HepG2 (cell line): ENCODE measurements at regions not wholly inside any gene's neighbourhood (a gene's known extent, or its start where the extent isn't known, plus 50 kb on each side); places are given as distances from the start of the nearest gene placed in this dataset.
A peak's percentile ranks its signal among the peaks of the same experiment; 100 is the strongest.

Experiments
- AHR ChIP-seq: IDR thresholded peaks from 2 replicates; pipeline ENCODE4 v1.6.1; 2018; ENCODE audit warnings: missing genetic modification reagents, missing compliant biosample characterization
- ATF1 ChIP-seq: IDR thresholded peaks from 2 replicates; pipeline ENCODE4 v1.6.1; 2016; ENCODE audit warnings: mild to moderate bottlenecking, control low read depth
- ATF5 ChIP-seq: sonication (generic); formaldehyde crosslinking; IDR thresholded peaks from 2 replicates; pipeline ENCODE4 v1.4.0; 2020; ENCODE audit warnings: mild to moderate bottlenecking, low read depth, missing genetic modification reagents
- CREM ChIP-seq, 2 experiments: sonication (generic) in 1 of 2; formaldehyde crosslinking in 1 of 2; IDR thresholded peaks; 2 replicates each; pipeline versions ENCODE4 v1.4.0 to v1.6.1; 2016 to 2020; ENCODE audit warnings: antibody characterized with exemption in 1 of 2, mild to moderate bottlenecking in 1 of 2, missing genetic modification reagents in 1 of 2
- DDIT3 ChIP-seq: sonication (generic); formaldehyde crosslinking; IDR thresholded peaks from 2 replicates; pipeline ENCODE4 v1.4.0; 2020; ENCODE audit warnings: mild to moderate bottlenecking, missing genetic modification reagents
- FOXO1 ChIP-seq: sonication (generic); formaldehyde crosslinking; IDR thresholded peaks from 2 replicates; pipeline ENCODE4 v1.4.0; 2020; ENCODE audit warnings: missing genetic modification reagents
- GLI4 ChIP-seq: sonication (generic); formaldehyde crosslinking; IDR thresholded peaks from 2 replicates; pipeline ENCODE4 v1.5.1; 2020; ENCODE audit warnings: missing genetic modification reagents, mild to moderate bottlenecking, moderate library complexity, borderline replicate concordance
- HOMEZ ChIP-seq: IDR thresholded peaks from 2 replicates; pipeline ENCODE4 v1.6.1; 2016; ENCODE audit warnings: low read depth
- ISL2 ChIP-seq: sonication (generic); formaldehyde crosslinking; IDR thresholded peaks from 2 replicates; pipeline ENCODE4 v1.5.0; 2020; ENCODE audit warnings: missing genetic modification reagents
- JUN ChIP-seq: sonication (generic); formaldehyde crosslinking; IDR thresholded peaks from 2 replicates; pipeline ENCODE4 v1.4.0; 2020; ENCODE audit warnings: mild to moderate bottlenecking, missing genetic modification reagents
- JUNB ChIP-seq: sonication (generic); formaldehyde crosslinking; IDR thresholded peaks from 2 replicates; pipeline ENCODE4 v1.8.0; 2022; ENCODE audit warnings: missing genetic modification reagents, mild to moderate bottlenecking, borderline replicate concordance
- KDM6A ChIP-seq: IDR thresholded peaks from 2 replicates; pipeline ENCODE4 v1.6.1; 2016; ENCODE audit warnings: low read depth
- KMT2A ChIP-seq: sonication (generic); formaldehyde crosslinking; IDR thresholded peaks from 2 replicates; pipeline ENCODE4 v1.4.0; 2020; ENCODE audit warnings: missing genetic modification reagents
- NONO ChIP-seq, 2 experiments: fragments of 450-650 bp in 1 of 2; sonication (generic) in 1 of 2; formaldehyde crosslinking in 1 of 2; IDR thresholded peaks in 1 of 2; conservative IDR thresholded peaks in 1 of 2; 2 replicates each; pipeline versions ENCODE4 v1.6.1 to v1.8.0; 2017 to 2022; ENCODE audit warnings: mild to moderate bottlenecking in 1 of 2, missing genetic modification reagents in 1 of 2, moderate library complexity in 1 of 2
- SKIL ChIP-seq: sonication (generic); formaldehyde crosslinking; IDR thresholded peaks from 2 replicates; pipeline ENCODE4 v1.8.0; 2022; ENCODE audit warnings: missing genetic modification reagents, mild to moderate bottlenecking, moderate library complexity, borderline replicate concordance
- TBL1XR1 ChIP-seq: fragments of 150-350 bp; IDR thresholded peaks from 2 replicates; pipeline ENCODE4 v1.6.1; 2014; ENCODE audit warnings: borderline replicate concordance, low read length; ENCODE audit not compliant: partially characterized antibody
- TFAP4 ChIP-seq: sonication (generic); IDR thresholded peaks from 2 replicates; pipeline ENCODE4 v1.6.1; 2016; ENCODE audit warnings: low read depth, borderline replicate concordance
- YY1 ChIP-seq: IDR thresholded peaks from 2 replicates; pipeline ENCODE4 v1.6.1; 2011; ENCODE audit warnings: low read length, low read depth, moderate library complexity, mild to moderate bottlenecking; ENCODE audit not compliant: insufficient read depth, insufficient replicate concordance
- ZNF335 ChIP-seq: sonication (generic); formaldehyde crosslinking; IDR thresholded peaks from 2 replicates; pipeline ENCODE4 v1.4.0; 2020; ENCODE audit warnings: missing genetic modification reagents
- ZNF761 ChIP-seq: sonication (generic); formaldehyde crosslinking; conservative IDR thresholded peaks from 2 replicates; pipeline ENCODE4 v1.4.0; 2020; ENCODE audit warnings: mild to moderate bottlenecking, missing genetic modification reagents

GRCh38 chr6:63509652-63510352 lies 62.5 kb upstream of the LOC128125822 start (continued):
- TF ChIP-seq SKIL (CRISPR knock-in tag) (peak; percentile 44; the same call in 1 of the 2 replicates), JUNB (no peak), ATF1 (CRISPR knock-in tag) (peak; percentile 51; the same call in 1 of the 2 replicates), AHR (CRISPR knock-in tag) (no peak; the same call in 1 of the 2 replicates), NONO (IDR thresholded peaks at IDR 0.05) (no peak), NONO (CRISPR knock-in tag; conservative IDR thresholded peaks at IDR 0.05) (peak; percentile 73), KMT2A (CRISPR knock-in tag) (peak; percentile 54; the same call in 1 of the 2 replicates), ZNF761 (CRISPR knock-in tag) (no peak), FOXO1 (peak; percentile 99), CREM (IDR thresholded peaks at IDR 0.05) (peak; percentile 79; the same call in 1 of the 2 replicates), CREM (CRISPR knock-in tag; IDR thresholded peaks at IDR 0.05) (no peak), KDM6A (CRISPR knock-in tag) (peak; percentile 94), TFAP4 (peak; percentile 76; the same call in 1 of the 2 replicates), ZNF335 (CRISPR knock-in tag) (0 out of 2 replicates have a peak, but pooled peaks have one; percentile 66), ISL2 (CRISPR knock-in tag) (peak; percentile 92), HOMEZ (CRISPR knock-in tag) (peak; percentile 97), DDIT3 (CRISPR knock-in tag) (peak; percentile 58; the same call in 1 of the 2 replicates), GLI4 (CRISPR knock-in tag) (0 out of 2 replicates have a peak, but pooled peaks have one; percentile 48), TBL1XR1 (peak; percentile 70), ATF5 (CRISPR knock-in tag) (no peak), JUN (CRISPR knock-in tag) (peak; percentile 80), YY1 (peak; percentile 12)
